BJ (cell line): ENCODE measurements at regions not wholly inside any gene's neighbourhood (a gene's known extent, or its start where the extent isn't known, plus 50 kb on each side); places are given as distances from the start of the nearest gene placed in this dataset.

Experiments used
- CTCF ChIA-PET: fragments of 350-600 bp; formaldehyde crosslinking; extraction: SDS; loops from one replicate; lab custom pipeline; 2021; ENCODE audit warnings: antibody characterized with exemption, inconsistent platforms; lab: Yijun Ruan, JAX
- POLR2A ChIA-PET: fragments of 300-600 bp; sonication (Branson Sonifier 250); formaldehyde crosslinking; extraction: SDS; loops from one replicate; lab custom pipeline; 2021; ENCODE audit warnings: antibody characterized with exemption; lab: Charles Lee
- DNase-seq: peaks from one replicate; pipeline ENCODE4 v3.0.0-alpha.2; 2011; ENCODE audit warnings: low read depth
- H3K27me3 ChIP-seq: 2 replicates; pipeline ENCODE4 v1.6.0; 2011; ENCODE audit warnings: low read length; ENCODE audit not compliant: control insufficient read depth, insufficient read depth
- H3K36me3 ChIP-seq: 2 replicates; pipeline ENCODE4 v1.5.1; 2011; ENCODE audit warnings: low read length; ENCODE audit not compliant: control insufficient read depth, insufficient read depth
- H3K4me3 ChIP-seq: 2 replicates; pipeline ENCODE4 v1.5.1; 2011; ENCODE audit warnings: low read depth, mild to moderate bottlenecking, control low read depth, low read length
- TF ChIP-seq, protein P1 (sequence below): IDR thresholded peaks from 2 replicates; pipeline ENCODE4 v1.5.1; 2011; ENCODE audit warnings: low read depth, mild to moderate bottlenecking, control low read depth, inconsistent platforms, low read length, moderate library complexity; ENCODE audit not compliant: insufficient read depth

DNA sequence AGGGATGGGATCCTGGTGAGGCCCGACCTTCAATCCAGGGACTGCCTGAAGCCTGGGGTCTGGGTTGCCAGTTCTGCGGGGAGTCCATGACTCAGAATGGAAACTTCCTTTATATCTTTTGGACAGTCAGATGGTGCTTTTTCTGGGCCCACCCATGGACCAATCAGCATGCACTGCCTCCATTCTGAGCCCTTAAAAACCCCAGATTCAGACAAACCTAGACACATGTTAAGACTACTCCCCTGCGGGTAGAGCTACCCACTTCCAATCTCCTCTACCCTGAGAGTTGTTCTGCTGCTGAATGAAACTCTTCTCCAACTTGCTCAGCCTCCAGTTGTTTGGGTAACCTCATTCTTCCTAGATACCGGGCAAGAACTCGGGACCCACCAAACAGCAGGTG is 1315.2 kb upstream of the MIR17HG start:
- Histone ChIP-seq H3K4me3 (no peak overlapping the region), H3K27me3 (no peaks in the 10 kb centered on the region), H3K36me3 (no peaks in the 10 kb centered on the region)
- TF ChIP-seq, protein P1, sequence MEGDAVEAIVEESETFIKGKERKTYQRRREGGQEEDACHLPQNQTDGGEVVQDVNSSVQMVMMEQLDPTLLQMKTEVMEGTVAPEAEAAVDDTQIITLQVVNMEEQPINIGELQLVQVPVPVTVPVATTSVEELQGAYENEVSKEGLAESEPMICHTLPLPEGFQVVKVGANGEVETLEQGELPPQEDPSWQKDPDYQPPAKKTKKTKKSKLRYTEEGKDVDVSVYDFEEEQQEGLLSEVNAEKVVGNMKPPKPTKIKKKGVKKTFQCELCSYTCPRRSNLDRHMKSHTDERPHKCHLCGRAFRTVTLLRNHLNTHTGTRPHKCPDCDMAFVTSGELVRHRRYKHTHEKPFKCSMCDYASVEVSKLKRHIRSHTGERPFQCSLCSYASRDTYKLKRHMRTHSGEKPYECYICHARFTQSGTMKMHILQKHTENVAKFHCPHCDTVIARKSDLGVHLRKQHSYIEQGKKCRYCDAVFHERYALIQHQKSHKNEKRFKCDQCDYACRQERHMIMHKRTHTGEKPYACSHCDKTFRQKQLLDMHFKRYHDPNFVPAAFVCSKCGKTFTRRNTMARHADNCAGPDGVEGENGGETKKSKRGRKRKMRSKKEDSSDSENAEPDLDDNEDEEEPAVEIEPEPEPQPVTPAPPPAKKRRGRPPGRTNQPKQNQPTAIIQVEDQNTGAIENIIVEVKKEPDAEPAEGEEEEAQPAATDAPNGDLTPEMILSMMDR, result no peak
- POLR2A ChIA-PET, result no interaction called here
- DNase-seq, result no peak
- CTCF ChIA-PET, result no interaction called here

DNA sequence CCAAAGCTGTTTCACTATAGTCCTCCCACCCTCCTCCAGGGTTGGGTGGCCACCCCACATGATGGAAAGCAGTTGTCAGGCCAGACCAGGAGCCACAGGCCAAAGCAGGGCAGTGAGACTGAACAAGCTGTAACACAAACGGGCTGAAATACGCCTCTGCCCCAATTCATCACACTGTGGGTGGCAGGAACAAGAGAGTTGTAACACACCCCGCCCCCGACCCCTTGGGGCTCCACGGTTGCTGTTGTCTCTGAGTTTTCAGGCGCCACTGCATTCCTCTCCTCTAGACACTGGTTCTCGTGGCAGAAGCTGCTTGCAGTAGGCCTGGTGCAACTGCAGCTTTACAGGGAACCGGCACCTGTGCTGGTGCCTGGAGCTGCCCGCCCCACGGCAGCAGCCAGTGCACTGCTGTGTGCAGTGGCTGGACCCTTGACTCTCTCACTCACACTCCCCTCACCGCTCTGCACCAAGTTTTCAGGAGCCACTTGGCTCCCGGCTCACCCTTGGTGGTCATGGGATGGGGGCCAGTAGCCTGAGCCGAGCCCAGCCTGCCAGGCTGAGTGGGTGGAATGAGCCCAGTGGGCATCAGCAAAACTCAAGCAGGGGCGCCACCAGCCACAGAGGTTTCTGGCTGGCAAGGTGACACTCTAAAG is 1314.5 kb upstream of the MIR17HG start:
- ChIA-PET CTCF (no interaction called here), POLR2A (no interaction called here)
- no peaks in the 10 kb centered on the region for H3K27me3 ChIP-seq
- DNase-seq, result no peak
- no peak overlapping the region for H3K4me3 ChIP-seq
- TF ChIP-seq, protein P1, result no peak
- no peaks in the 10 kb centered on the region for H3K36me3 ChIP-seq

DNA sequence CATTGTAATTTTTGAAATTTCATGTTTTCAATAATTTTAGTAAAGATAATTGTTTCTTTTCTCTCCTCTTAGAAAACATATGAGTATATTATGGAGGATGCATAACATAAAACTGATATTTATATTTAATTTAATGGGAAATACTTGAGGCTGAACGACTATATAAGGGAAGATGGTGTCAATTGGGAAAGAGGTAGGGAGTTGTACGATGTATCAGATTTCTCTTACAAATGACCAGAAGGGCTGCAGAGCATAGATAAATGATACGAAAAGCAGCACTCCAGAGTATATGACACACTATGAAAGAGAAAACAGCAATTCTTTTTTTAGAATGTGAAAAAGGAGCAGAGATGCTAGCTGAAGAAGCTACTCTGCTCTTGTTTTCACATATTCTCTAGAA is 1308.0 kb upstream of the MIR17HG start:
- TF ChIP-seq, protein P1, result no peak
- no peaks in the 10 kb centered on the region for H3K27me3 ChIP-seq

DNA sequence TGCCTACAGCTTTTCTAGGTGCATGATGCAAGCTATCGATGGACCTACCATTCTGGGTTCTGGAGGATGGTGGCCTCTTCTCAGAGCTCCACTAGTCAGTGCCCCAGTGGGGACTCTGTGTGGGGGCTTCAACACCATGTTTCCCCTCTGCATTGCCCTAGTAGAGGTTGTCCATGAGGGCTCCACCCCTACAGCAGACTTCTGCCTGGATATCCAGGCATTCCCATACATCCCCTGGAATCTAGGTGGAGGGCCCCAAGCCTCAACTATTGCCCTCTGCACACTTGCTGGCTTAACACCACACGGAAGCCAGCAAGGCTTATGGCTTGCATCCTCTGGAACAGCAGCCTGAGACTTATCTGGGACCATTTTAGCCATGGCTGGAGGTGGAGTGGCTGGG is 1299.9 kb upstream of the MIR17HG start:
- Histone ChIP-seq H3K4me3 (no peak overlapping the region), H3K36me3 (no peaks in the 10 kb centered on the region), H3K27me3 (no peaks in the 10 kb centered on the region)
- TF ChIP-seq, protein P1, result no peak
- ChIA-PET POLR2A (no interaction called here), CTCF (no interaction called here)
- no peak for DNase-seq

More for the DNA sequence above, 1308.0 kb upstream of the MIR17HG start:
- Histone ChIP-seq H3K4me3 (no peak overlapping the region), H3K36me3 (no peaks in the 10 kb centered on the region)
- DNase-seq, result no peak
- CTCF ChIA-PET, result interaction anchor here (0.6 kb wide), 1 partner anchor 63 kb away, joined by 3 read pairs; no protein-coding TSS in a partner anchor
- POLR2A ChIA-PET, result no interaction called here

DNA sequence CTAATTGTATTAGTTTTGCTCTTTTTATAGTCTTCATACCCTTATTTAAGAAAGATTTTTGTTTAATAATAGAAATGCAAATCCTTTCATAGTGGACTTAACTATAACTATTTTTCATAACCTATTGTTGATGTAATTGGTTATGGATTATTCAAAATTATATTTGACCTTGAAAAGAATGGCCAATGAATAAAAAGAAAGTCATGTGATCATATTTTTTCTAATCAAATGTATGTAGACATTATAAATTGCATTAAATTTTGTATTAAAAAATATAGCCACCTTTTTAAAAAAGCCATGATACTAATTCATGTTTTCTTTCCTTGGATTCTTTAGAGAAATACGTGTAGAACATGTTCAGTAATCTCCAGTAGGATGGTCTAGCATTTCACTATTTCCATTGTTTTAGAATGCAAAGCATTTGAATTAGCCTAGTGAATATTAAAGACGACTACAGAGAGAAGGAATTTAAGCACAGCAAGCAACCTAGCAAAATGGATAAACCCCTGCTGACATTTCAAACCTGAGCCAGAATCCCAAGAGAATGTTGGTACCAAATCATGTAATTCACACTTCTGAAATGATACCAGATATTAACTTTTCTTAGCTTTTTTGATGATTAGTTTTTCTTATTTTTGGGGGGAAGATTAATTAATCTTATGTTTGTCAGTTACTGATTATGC is 1297.4 kb upstream of the MIR17HG start:
- ChIA-PET CTCF (no interaction called here), POLR2A (no interaction called here)
- TF ChIP-seq, protein P1, result no peak
- no peaks in the 10 kb centered on the region for H3K27me3 ChIP-seq
- no peak for DNase-seq
- no peaks in the 10 kb centered on the region for H3K36me3 ChIP-seq
- H3K4me3 ChIP-seq, result no peak overlapping the region
